Loucy (cell line): ENCODE measurements at regions not wholly inside any gene's neighbourhood (a gene's known extent, or its start where the extent isn't known, plus 50 kb on each side); places are given as distances from the start of the nearest gene placed in this dataset.
A peak's percentile ranks its signal among the peaks of the same experiment; 100 is the strongest.

Experiments
- CTCF ChIP-seq: fragments of 200-600 bp; sonication (generic); conservative IDR thresholded peaks from 2 replicates; pipeline ENCODE4 v1.5.1; 2014; ENCODE audit warnings: mild to moderate bottlenecking, antibody characterized with exemption, low read length
- EZH2phosphoT487 ChIP-seq: fragments of 200-600 bp; IDR thresholded peaks from 2 replicates; pipeline ENCODE4 v1.6.1; 2018; ENCODE audit warnings: antibody characterized with exemption, mild to moderate bottlenecking, moderate library complexity, borderline replicate concordance

GRCh38 chr16:17544785-17545184 lies 74.0 kb upstream of the XYLT1 start:
- peak; percentile 63 for TF ChIP-seq CTCF
- no peak for TF ChIP-seq EZH2phosphoT487
